OCI-LY3 (cell line): ENCODE measurements at regions not wholly inside any gene's neighbourhood (a gene's known extent, or its start where the extent isn't known, plus 50 kb on each side); places are given as distances from the start of the nearest gene placed in this dataset.

Experiments
- H2AFZ ChIP-seq: fragments of 200-600, 300-600 bp; shearing (Covaris generic); 2 replicates; pipeline ENCODE4 v1.6.0; 2014; ENCODE audit warnings: antibody characterized with exemption, low read depth, low read length
- H3K27ac ChIP-seq: fragments of 200-600, 300-600 bp; sonication (generic); 2 replicates; pipeline ENCODE4 v1.5.1; 2014; ENCODE audit warnings: mild to moderate bottlenecking, low read length, moderate library complexity, mixed read lengths
- H3K27me3 ChIP-seq: fragments of 200-600, 300-600 bp; sonication (generic); 2 replicates; pipeline ENCODE4 v1.6.1; 2014; ENCODE audit warnings: low read depth, low read length, mixed read lengths
- H3K36me3 ChIP-seq: fragments of 200-600, 300-600 bp; sonication (generic); replicated peaks from 2 replicates; pipeline ENCODE3; 2014; ENCODE audit warnings: low read depth, low read length, mixed read lengths
- H3K4me1 ChIP-seq: fragments of 300-600, 200-600 bp; sonication (generic); 2 replicates; pipeline ENCODE4 v1.6.1; 2014; ENCODE audit warnings: low read length, mixed read lengths
- H3K4me2 ChIP-seq: fragments of 200-600, 300-600 bp; sonication (generic); 2 replicates; pipeline ENCODE4 v1.6.1; 2014; ENCODE audit warnings: low read length, mixed read lengths
- H3K4me3 ChIP-seq: fragments of 300-600, 200-600 bp; sonication (generic); 2 replicates; pipeline ENCODE4 v1.5.1; 2014; ENCODE audit warnings: antibody characterized with exemption, mild to moderate bottlenecking, low read length, moderate library complexity
- H3K79me2 ChIP-seq: fragments of 300-600, 200-600 bp; shearing (Covaris generic); 2 replicates; pipeline ENCODE4 v1.6.1; 2014; ENCODE audit warnings: mild to moderate bottlenecking, low read length, mixed read lengths
- H3K9ac ChIP-seq: fragments of 300-600, 200-600 bp; shearing (Covaris generic); 2 replicates; pipeline ENCODE4 v1.6.0; 2014; ENCODE audit warnings: mild to moderate bottlenecking, low read length, moderate library complexity
- H3K9me3 ChIP-seq: fragments of 200-600, 300-600 bp; shearing (Covaris generic); 2 replicates; pipeline ENCODE4 v1.6.1; 2014; ENCODE audit warnings: low read length, mixed read lengths; ENCODE audit not compliant: insufficient read depth
- H4K20me1 ChIP-seq: fragments of 200-600, 300-600 bp; sonication (generic); 2 replicates; pipeline ENCODE4 v1.6.1; 2016; ENCODE audit warnings: low read length, mixed read lengths; ENCODE audit not compliant: insufficient read depth
- CTCF ChIP-seq: fragments of 200-600, 300-600 bp; sonication (generic); IDR thresholded peaks from 2 replicates; pipeline ENCODE4 v1.5.1; 2014; ENCODE audit warnings: antibody characterized with exemption, low read length, low read depth
- EZH2phosphoT487 ChIP-seq: fragments of 200-600 bp; shearing (Covaris generic); IDR thresholded peaks from 2 replicates; pipeline ENCODE4 v1.6.1; 2018; ENCODE audit warnings: antibody characterized with exemption, mixed run types, low read depth

- Histone ChIP-seq H3K36me3 (no peaks in the 10 kb centered on the region), H3K9me3 (no peaks in the 10 kb centered on the region), H3K9ac (no peak overlapping the region), H4K20me1 (no peaks in the 10 kb centered on the region), H2AFZ (no peak overlapping the region), H3K27ac (no peak overlapping the region), H3K4me2 (no peak overlapping the region), H3K27me3 (no peaks in the 10 kb centered on the region), H3K4me1 (no peaks in the 10 kb centered on the region), H3K79me2 (no peaks in the 10 kb centered on the region), H3K4me3 (no peak overlapping the region)
- TF ChIP-seq CTCF (no peak), EZH2phosphoT487 (no peak)
Measured at GRCh38 chr21:35829067-35829466, 231.3 kb downstream of the SETD4 start.

GRCh38 chr21:35828161-35828560 lies 232.2 kb downstream of the SETD4 start:
- no peak overlapping the region for H3K27ac ChIP-seq
- no peaks in the 10 kb centered on the region for H3K27me3 ChIP-seq
- no peaks in the 10 kb centered on the region for H3K9me3 ChIP-seq
- no peak overlapping the region for H3K9ac ChIP-seq
- no peaks in the 10 kb centered on the region for H3K36me3 ChIP-seq
- H4K20me1 ChIP-seq = no peaks in the 10 kb centered on the region
- no peak overlapping the region for H3K4me3 ChIP-seq
- no peak overlapping the region for H2AFZ ChIP-seq
- H3K4me1 ChIP-seq = no peaks in the 10 kb centered on the region
- no peak overlapping the region for H3K4me2 ChIP-seq
- no peaks in the 10 kb centered on the region for H3K79me2 ChIP-seq
- no peak for TF ChIP-seq EZH2phosphoT487
- TF ChIP-seq CTCF = no peak

- H2AFZ ChIP-seq = no peak overlapping the region
- no peaks in the 10 kb centered on the region for H3K79me2 ChIP-seq
- H3K9me3 ChIP-seq = 0 out of 2 replicates have a peak, but pooled peaks cover 3% of the 10 kb centered on the region
- no peak overlapping the region for H3K4me3 ChIP-seq
- H3K36me3 ChIP-seq = no peaks in the 10 kb centered on the region
- no peak overlapping the region for H3K4me2 ChIP-seq
- H3K4me1 ChIP-seq = no peaks in the 10 kb centered on the region
- H3K27me3 ChIP-seq = no peaks in the 10 kb centered on the region
- H3K27ac ChIP-seq = no peak overlapping the region
- no peak overlapping the region for H3K9ac ChIP-seq
- H4K20me1 ChIP-seq = no peaks in the 10 kb centered on the region
- no peak for TF ChIP-seq EZH2phosphoT487
Measured at GRCh38 chr21:35827004-35827403, 233.3 kb downstream of the SETD4 start.

- Histone ChIP-seq H3K79me2 (no peaks in the 10 kb centered on the region), H2AFZ (no peak overlapping the region), H3K9ac (no peak overlapping the region), H3K27ac (no peak overlapping the region), H3K4me3 (no peak overlapping the region), H3K9me3 (0 out of 2 replicates have a peak, but pooled peaks cover 3% of the 10 kb centered on the region), H3K4me2 (no peak overlapping the region), H3K4me1 (no peaks in the 10 kb centered on the region), H4K20me1 (no peaks in the 10 kb centered on the region), H3K36me3 (no peaks in the 10 kb centered on the region), H3K27me3 (no peaks in the 10 kb centered on the region)
- no peak for TF ChIP-seq CTCF
- no peak for TF ChIP-seq EZH2phosphoT487
Measured at GRCh38 chr21:35825370-35826353, 234.7 kb downstream of the SETD4 start.
